ENCODE measurements at regions not wholly inside any gene's neighbourhood (a gene's known extent, or its start where the extent isn't known, plus 50 kb on each side); places are given as distances from the start of the nearest gene placed in this dataset.
A peak's percentile ranks its signal among the peaks of the same experiment; 100 is the strongest.
"Not testable (repeated sequence)": the region's sequence is repeated elsewhere in the genome, so short reads cannot be mapped to it uniquely, and the experiment has no call there.

DNA sequence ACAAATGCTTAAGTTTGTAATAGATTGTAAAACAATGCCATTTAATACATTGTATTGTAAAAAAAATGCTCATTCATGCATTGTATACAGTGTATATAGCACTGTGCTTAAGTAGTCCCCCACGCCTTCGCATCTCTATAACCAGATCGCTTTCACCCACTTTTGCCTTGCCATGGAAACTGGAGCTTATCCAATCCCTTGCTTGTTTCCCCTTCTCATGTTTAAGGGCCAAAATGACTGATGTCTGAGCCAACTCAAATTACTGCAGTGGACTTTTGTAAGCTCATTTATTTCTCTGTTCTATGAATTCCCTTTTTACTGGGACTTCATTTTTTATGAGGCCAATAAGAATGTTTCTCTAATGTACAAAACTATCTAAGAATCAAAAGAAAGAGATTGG, 730.9 kb upstream of the GJE1 start:
- DNase-seq (no peak), ATAC-seq (ENCODE audit: poor library complexity) (no peak)
- intact Hi-C loops (cut with DNase I) = no loop called here

- ATAC-seq (ENCODE audit: poor library complexity) = no peak
- intact Hi-C loops (cut with DNase I) = no loop called here
These were observed 731.6 kb upstream of the GJE1 start for GRCh38 chr6:141401168-141401567.

GRCh38 chr6:141398949-141399348, 733.8 kb upstream of the GJE1 start:
- no peak for DNase-seq
- intact Hi-C loops (cut with DNase I) = no loop called here
- ATAC-seq (ENCODE audit: poor library complexity) = no peak

More at GRCh38 chr6:141401168-141401567, 731.6 kb upstream of the GJE1 start:
- DNase-seq = no peak

DNA sequence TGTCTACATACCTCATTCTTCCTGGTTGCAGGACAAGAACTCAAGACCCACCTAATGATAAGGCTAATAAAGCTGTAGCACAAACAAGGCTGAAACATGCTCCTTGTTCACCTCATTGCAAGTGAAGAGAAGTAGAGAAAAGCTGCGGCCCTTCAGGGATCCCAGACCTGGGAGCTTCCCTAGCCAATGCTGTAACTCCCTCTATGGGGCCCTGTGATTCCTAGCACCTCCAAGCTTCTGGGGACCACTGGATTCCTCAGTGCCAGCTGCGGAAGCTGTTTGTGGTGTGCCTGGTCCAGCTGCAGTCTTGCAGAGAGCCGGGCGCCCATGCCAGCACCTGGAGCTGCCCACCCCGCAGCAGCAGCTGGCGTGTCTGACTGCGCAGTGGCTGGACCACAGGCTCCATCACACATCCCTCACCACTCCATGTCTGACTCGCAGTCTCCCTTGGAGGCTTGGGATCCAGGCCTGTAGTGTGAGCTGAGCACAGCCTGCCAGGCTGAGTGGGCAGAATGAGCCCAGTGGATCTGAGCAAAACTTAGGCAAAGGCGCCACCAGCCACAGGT, 737.2 kb upstream of the GJE1 start:
- intact Hi-C loops (cut with DNase I) = no loop called here
- ATAC-seq (ENCODE audit: poor library complexity) = no peak
- no peak for DNase-seq

GRCh38 chr6:141394565-141395051, 738.1 kb upstream of the GJE1 start:
- intact Hi-C loops (cut with DNase I) = no loop called here
- DNase-seq (no peak), ATAC-seq (ENCODE audit: poor library complexity) (no peak)

DNA sequence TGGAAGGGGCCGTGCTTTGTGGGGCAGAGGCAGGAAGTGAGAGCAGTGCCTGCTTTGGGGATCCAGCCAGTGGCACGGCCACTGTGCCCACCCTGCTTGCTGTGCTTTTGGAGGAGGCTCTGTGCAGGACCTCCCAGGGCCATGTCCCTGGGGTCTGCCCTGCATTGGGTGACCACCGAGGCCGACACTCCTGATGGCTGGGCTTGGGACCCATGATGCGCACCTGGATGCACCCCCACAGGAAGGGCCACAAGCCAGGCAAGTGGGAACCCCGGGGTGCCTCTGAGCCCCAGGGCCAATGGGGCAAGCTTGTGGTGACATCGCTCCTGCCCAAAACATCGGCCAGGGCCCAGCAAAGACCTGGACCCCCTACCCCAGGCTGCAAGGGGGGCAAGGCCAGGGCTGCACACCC, 738.6 kb upstream of the GJE1 start:
- no peak for ATAC-seq (ENCODE audit: poor library complexity)
- no peak for DNase-seq
- intact Hi-C loops (cut with DNase I) = no loop called here

DNA sequence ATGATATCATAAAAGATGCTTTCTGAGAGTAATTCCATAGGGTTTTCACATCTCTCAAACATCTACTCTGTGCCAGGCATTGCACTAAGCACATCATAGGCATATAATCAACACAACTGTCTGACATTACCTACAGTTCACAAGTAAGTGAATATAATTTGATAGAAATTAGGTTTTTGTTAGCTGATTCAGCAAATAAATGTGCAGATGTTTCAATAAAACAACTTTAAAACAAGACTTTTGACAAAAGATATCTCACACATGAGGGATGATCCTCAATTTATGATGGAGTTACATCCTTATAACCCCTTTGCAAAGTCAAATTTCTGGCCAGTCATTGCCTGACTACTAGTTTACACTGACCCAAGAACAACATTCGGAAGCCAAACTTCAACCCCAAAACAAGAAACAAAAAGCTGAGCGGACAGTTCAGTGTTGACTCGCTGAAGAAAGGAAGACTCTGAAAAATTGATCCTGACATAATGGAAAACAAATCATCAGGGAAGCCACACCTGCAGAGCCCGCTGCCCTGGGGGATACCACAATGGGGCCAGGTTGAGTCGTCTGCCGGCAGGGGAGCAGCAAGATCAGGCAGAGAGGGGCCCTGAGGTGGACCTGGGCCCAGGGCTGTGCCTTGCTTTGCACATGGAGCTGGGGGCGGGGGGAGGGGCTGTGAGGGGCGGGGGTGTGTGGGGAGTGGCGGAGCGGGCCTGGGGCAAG, 739.2 kb upstream of the GJE1 start:
- DNase-seq (no peak), ATAC-seq (ENCODE audit: poor library complexity) (no peak)
- intact Hi-C loops (cut with DNase I) = no loop called here

GRCh38 chr6:141391135-141391534, 741.6 kb upstream of the GJE1 start:
- intact Hi-C loops (cut with DNase I); DNase-seq: not testable (repeated sequence)

GRCh38 chr6:141388666-141389065, 744.1 kb upstream of the GJE1 start:
- intact Hi-C loops (cut with DNase I) = no loop called here
- DNase-seq = no peak
- ATAC-seq (ENCODE audit: poor library complexity) = no peak

More at GRCh38 chr6:141391135-141391534, 741.6 kb upstream of the GJE1 start:
- ATAC-seq (ENCODE audit: poor library complexity) = not testable (repeated sequence)

- intact Hi-C loops (cut with DNase I) = no loop called here
- no peak for DNase-seq
- ATAC-seq (ENCODE audit: poor library complexity) = no peak
These were observed 762.3 kb upstream of the GJE1 start for GRCh38 chr6:141370438-141370837.

DNA sequence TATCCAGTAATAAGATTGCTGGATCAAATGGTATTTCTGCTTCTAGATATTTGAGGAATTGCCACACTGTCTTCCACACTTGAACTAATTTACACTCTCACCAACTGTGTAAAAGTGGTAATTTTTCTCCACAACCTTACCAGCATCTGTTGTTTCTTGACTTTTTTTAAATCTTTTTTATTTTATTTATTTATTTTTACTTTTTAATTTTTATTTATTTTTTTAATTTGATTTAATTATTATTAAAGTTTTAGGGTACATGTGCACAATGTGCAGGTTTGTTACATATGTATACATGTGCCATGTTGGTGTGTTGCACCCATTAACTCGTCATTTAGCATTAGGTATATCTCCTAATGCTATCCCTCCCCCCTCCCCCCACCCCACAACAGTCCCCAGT, 765.9 kb upstream of the GJE1 start:
- ATAC-seq (ENCODE audit: poor library complexity); DNase-seq; intact Hi-C loops (cut with DNase I): not testable (repeated sequence)

DNA sequence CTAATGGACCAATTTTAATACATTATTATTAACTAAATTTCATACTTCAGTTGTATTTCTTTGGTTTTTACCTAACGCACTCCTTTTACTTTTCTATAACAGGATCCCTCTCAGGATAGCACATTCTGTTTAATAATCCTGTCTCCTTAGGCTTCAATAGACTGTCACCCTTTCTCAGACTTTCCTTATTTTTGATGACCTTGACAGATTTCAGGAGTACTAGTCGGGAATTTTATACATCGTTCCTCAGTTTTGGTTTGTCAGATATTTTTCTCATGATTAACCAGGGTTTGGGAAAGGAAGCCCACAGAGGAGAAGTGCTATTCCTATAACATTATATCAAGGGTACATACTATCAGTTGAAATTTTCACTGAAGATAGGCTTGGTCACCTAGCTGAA, 768.0 kb upstream of the GJE1 start:
- intact Hi-C loops (cut with DNase I) = no loop called here
- DNase-seq = no peak
- ATAC-seq (ENCODE audit: poor library complexity) = no peak

DNA sequence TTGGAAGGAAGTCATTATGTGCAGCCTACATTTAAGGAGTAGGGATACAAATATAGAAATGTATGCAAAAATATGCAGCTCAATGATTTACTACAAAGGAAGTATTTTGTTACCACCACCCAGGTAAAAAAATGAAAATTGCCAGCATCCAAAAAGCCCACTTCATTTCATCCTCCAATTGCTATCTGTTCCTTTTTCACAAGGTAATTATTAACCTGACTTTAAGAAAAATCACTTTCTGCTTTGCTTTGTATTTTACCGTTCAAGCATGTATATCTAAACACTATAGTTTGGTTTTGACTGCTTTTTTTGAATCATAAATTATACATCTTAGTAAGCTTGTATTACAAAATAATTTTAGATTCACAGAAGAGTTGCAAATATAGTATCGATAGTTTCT, 768.5 kb upstream of the GJE1 start:
- ATAC-seq (ENCODE audit: poor library complexity) (no peak), DNase-seq (no peak)
- intact Hi-C loops (cut with DNase I) = no loop called here

DNA sequence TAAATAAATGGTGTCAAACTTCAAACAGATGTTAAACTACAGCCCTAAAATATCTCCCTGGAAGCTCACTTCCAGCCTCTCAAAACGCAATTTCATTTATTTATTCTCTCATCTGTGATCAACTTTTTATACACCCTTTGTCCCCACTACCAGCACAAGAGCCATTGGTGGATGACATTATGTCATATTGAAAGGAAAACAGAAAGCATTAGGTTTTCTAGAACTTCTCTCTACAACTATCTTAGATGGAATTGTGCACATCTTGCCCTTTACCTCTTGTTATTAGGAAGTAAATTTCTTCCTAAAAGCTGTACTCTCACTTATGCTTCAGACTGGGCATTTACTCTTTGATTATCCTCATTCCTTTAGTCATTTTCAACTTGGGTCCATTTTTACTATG, 771.2 kb upstream of the GJE1 start:
- ATAC-seq (ENCODE audit: poor library complexity) (no peak), DNase-seq (no peak)
- intact Hi-C loops (cut with DNase I) = no loop called here

DNA sequence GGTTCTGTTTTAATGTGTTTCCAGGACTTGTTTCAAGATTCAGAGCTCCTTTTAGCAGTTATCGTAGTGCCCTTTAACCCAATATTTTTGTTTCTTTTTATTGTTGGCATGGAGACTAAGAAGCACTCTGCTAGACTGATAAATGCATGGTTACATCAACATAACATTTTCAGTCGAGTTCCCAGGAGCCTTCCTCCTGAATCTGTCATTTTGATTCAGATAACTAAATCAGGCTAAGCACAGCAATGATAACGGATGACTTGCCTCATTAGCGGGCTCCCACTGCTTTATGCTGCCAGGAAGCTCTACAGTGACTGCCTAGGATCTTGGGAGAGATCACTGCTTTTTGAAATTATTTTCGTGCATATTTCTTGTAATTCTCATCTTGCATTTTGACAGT, 772.8 kb upstream of the GJE1 start:
- intact Hi-C loops (cut with DNase I) = no loop called here
- peak; percentile 94 for ATAC-seq (ENCODE audit: poor library complexity)

DNA sequence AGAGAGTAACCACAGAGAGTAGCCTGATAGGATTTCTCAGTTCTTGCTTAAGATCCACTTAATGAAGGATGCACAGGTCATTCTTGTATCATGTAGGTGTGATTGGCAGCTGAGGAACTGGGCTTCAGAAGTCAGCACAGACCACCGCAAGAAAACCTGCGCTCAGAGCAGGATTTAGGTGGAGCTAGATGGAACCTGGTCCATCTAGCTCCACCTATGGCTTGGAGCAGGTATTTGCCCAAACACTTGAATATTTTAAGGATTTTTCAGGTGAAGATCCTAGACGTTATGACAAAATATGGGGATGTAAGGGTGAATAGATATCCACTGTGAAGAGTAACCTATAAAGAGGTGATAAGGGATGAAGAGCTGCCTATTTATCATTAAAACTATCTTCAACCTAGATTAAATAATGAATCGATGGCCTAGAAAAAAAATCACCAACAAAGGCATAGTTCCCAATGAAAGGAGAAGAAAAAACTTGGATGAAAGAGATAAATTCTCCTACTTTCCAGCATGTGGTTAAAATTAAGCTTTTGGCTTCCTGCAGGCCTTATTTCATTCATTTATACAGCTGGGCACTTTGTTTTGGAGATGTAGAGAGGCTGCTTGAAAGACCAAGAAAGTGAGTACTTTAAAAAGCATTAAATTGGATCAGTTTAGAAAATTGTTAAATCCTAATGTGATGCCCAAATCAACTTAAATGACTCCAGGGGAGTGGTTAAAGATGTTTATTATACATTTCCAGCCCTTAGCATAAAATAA, 778.4 kb upstream of the GJE1 start:
- ATAC-seq (ENCODE audit: poor library complexity) (no peak), DNase-seq (no peak)
- intact Hi-C loops (cut with DNase I) = no loop called here

More for the DNA sequence above, 772.8 kb upstream of the GJE1 start:
- no peak for DNase-seq

- DNase-seq (no peak), ATAC-seq (ENCODE audit: poor library complexity) (no peak)
- intact Hi-C loops (cut with DNase I) = no loop called here
These were observed 781.0 kb upstream of the GJE1 start for GRCh38 chr6:141351721-141352120.

DNA sequence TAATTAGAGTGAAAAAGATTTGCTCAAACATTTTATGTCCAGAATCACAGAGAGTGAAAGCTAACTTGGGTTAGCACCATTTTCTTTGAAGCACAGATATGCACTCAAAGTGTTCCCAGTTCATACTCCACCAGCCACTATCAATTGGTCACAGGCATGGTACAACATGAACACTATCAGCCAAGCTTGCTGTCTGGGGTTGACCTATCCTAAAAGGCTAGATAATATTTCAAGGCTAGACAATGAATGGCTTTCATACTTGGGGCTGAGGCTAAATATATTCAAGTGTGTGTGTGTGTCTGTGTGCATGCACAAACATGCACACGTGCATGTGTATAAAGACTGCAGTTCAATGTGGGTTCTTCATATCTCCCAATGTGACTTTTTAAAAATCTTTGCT, 783.0 kb upstream of the GJE1 start:
- ATAC-seq (ENCODE audit: poor library complexity) (no peak), DNase-seq (no peak)
- intact Hi-C loops (cut with DNase I) = no loop called here

DNA sequence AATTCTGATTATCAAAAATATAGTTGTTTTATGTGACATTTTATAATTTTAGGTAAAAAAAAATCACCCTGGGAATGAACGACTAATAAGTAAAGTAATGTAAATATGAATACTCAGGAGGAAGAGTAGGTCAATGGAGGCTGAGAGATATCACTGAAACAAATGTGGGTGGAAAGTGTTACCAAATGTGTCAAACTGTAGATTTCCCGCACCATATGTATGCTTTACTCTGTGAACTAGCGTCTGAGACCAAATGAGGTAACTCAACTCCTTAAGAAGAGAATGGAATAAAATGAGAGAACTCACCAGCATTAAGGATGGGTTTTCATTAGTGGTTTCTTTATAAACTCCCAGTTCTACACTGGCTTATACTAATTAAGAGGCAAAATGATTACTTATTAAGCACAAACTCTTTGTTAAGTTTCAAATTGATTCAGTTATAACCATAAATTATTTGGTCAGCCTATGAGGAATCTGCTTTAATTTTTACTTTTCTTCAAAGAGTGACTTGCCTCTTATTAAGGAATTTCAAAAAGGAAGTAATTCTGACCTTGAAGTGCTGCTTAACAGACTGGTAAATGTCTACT, 784.7 kb upstream of the GJE1 start:
- DNase-seq (no peak), ATAC-seq (ENCODE audit: poor library complexity) (no peak)
- intact Hi-C loops (cut with DNase I) = no loop called here
